Lung (tissue), 11 donors: ENCODE measurements at regions not wholly inside any gene's neighbourhood (a gene's known extent, or its start where the extent isn't known, plus 50 kb on each side); places are given as distances from the start of the nearest gene placed in this dataset.

Experiments used
- ATAC-seq: fragments of 200-7000 bp; cut with Tn5 transposase; one replicate; pipeline ENCODE4 v1.9.1; 2020; ENCODE audit warnings: moderate number of reproducible peaks; ENCODE audit not compliant: insufficient read depth, low FRiP score
- DNase-seq, 3 donors: peaks; one replicate each; pipeline ENCODE4 v3.0.0-alpha.2; 2013 to 2017
- H3K27ac ChIP-seq, 2 donors: one replicate each; pipeline ENCODE4 v1.5.1; 2013; ENCODE audit warnings: mild to moderate bottlenecking in 2 of 2, moderate library complexity in 2 of 2, control low read depth in 1 of 2, inconsistent platforms in 1 of 2, low read depth in 1 of 2, low read length in 1 of 2
- H3K27me3 ChIP-seq, 3 donors: one replicate each; pipeline ENCODE4 v1.5.1; 2013; ENCODE audit warnings: low read length in 2 of 3; ENCODE audit not compliant: control insufficient read depth in 3 of 3, insufficient read depth in 3 of 3
- H3K36me3 ChIP-seq, 4 donors: one replicate each; pipeline ENCODE4 v1.5.1; 2013; ENCODE audit warnings: low read length in 4 of 4, mild to moderate bottlenecking in 1 of 4, moderate library complexity in 1 of 4; ENCODE audit not compliant: control insufficient read depth in 4 of 4, insufficient read depth in 4 of 4
- H3K4me1 ChIP-seq, 5 donors: one replicate each; pipeline ENCODE4 v1.5.1; 2013; ENCODE audit warnings: low read length in 5 of 5, mild to moderate bottlenecking in 2 of 5, moderate library complexity in 1 of 5; ENCODE audit not compliant: control insufficient read depth in 5 of 5, insufficient read depth in 5 of 5
- H3K4me3 ChIP-seq: one replicate; pipeline ENCODE4 v1.5.1; 2013; ENCODE audit warnings: mild to moderate bottlenecking, control low read depth, moderate library complexity
- H3K9ac ChIP-seq, 2 donors: one replicate each; pipeline ENCODE4 v1.5.1; 2013; ENCODE audit warnings: low read length in 2 of 2, control low read depth in 1 of 2; ENCODE audit not compliant: insufficient read depth in 1 of 2
- H3K9me3 ChIP-seq, 4 donors: one replicate each; pipeline ENCODE4 v1.5.1; 2013; ENCODE audit warnings: low read length in 3 of 4, mild to moderate bottlenecking in 1 of 4, moderate library complexity in 1 of 4; ENCODE audit not compliant: control insufficient read depth in 4 of 4, insufficient read depth in 3 of 4
- CTCF ChIP-seq: IDR thresholded peaks from 2 replicates; pipeline ENCODE4 v1.5.1; 2012; ENCODE audit warnings: mild to moderate bottlenecking; ENCODE audit errors: control extremely low read depth, extremely low read depth
- WGBS, 2 donors: extraction: QIAGEN DNeasy Blood & Tissue Kit; methylation state at CpG; one replicate each; pipeline ENCODE4 v1.1.7; 2013; 5-methylcytosine and 5-hydroxymethylcytosine counted together
- donor health status: control.
- donor health status: control.
- donor health status: Bipolar disorder and iron deficiency.
- donor health status: healthy.
- donor health status: DM: yes; HTN: yes; CAD: no.

GRCh38 chr16:11494029-11494428 is 92.7 kb downstream of the LITAF start:
- ATAC-seq (no peak), DNase-seq (no peak)
- Histone ChIP-seq H3K4me1 (peaks cover 4 to 26% (median 13%) of the 10 kb centered on the region in 5 donors), H3K36me3 (no peaks in the 10 kb centered on the region), H3K9me3 (peaks cover 0 to 3% (median 0%) of the 10 kb centered on the region in 4 donors), H3K27ac (no peak overlapping the region), H3K9ac (no peak overlapping the region), H3K27me3 (no peaks in the 10 kb centered on the region), H3K4me3 (no peak overlapping the region)
- 81 to 93% methylated on average over 6 to 9 of the region's 17 CpGs for WGBS, 2 donors
- TF ChIP-seq CTCF, result no peak

- DNase-seq (no peak), ATAC-seq (no peak)
- Histone ChIP-seq H3K9me3 (peaks cover 0 to 3% (median 0%) of the 10 kb centered on the region in 4 donors), H3K9ac (no peak overlapping the region), H3K27me3 (no peaks in the 10 kb centered on the region), H3K27ac (peak overlapping the region in 1 of 2 donors; percentile 75), H3K36me3 (no peaks in the 10 kb centered on the region), H3K4me1 (peaks cover 4 to 26% (median 13%) of the 10 kb centered on the region in 5 donors), H3K4me3 (no peak overlapping the region)
- no peak for TF ChIP-seq CTCF
- 93 to 95% methylated on average over 12 of the region's 12 CpGs for WGBS, 2 donors
Observed at GRCh38 chr16:11494433-11494832, 92.3 kb downstream of the LITAF start.

GRCh38 chr16:11495066-11495407 is 91.7 kb downstream of the LITAF start:
- H3K27ac ChIP-seq, result peak overlapping the region in 1 of 2 donors; percentile 75

More at GRCh38 chr16:11495066-11495407, 91.7 kb downstream of the LITAF start:
- no peak for TF ChIP-seq CTCF
- Histone ChIP-seq H3K27me3 (no peaks in the 10 kb centered on the region), H3K36me3 (no peaks in the 10 kb centered on the region), H3K4me1 (peaks cover 4 to 26% (median 13%) of the 10 kb centered on the region in 5 donors), H3K9me3 (peaks cover 0 to 3% (median 0%) of the 10 kb centered on the region in 4 donors), H3K9ac (no peak overlapping the region), H3K4me3 (no peak overlapping the region)
- no peak for DNase-seq
- WGBS, 2 donors, result 75 to 84% methylated on average over 5 of the region's 5 CpGs
- ATAC-seq, result no peak
